ENCODE measurements at regions not wholly inside any gene's neighbourhood (a gene's known extent, or its start where the extent isn't known, plus 50 kb on each side); places are given as distances from the start of the nearest gene placed in this dataset.

GRCh38 chrX:42495139-42495538 lies 282.8 kb downstream of the PPP1R2C start:
- WGBS, 4 donors = 78 to 93% (median 84%) methylated on average over 7 of the region's 7 CpGs
- Histone ChIP-seq H3K27ac (no peak overlapping the region), H3K4me1 (replicated peaks in 1 of 2) (no peaks in the 10 kb centered on the region), H3K36me3 (replicated peaks in 1 of 2) (no peaks in the 10 kb centered on the region), H3K27me3 (peaks cover 32% of the 10 kb centered on the region), H3K9me3 (replicated peaks in 1 of 3) (no peaks in the 10 kb centered on the region), H3K4me3 (no peak overlapping the region)
- intact Hi-C loops (cut with DNase I) = no loop called here
- no peak for TF ChIP-seq CTCF (IDR thresholded peaks at IDR 0.05)
- TF ChIP-seq POLR2A (IDR thresholded peaks at IDR 0.05) = no peak
- no peak for DNase-seq

DNA sequence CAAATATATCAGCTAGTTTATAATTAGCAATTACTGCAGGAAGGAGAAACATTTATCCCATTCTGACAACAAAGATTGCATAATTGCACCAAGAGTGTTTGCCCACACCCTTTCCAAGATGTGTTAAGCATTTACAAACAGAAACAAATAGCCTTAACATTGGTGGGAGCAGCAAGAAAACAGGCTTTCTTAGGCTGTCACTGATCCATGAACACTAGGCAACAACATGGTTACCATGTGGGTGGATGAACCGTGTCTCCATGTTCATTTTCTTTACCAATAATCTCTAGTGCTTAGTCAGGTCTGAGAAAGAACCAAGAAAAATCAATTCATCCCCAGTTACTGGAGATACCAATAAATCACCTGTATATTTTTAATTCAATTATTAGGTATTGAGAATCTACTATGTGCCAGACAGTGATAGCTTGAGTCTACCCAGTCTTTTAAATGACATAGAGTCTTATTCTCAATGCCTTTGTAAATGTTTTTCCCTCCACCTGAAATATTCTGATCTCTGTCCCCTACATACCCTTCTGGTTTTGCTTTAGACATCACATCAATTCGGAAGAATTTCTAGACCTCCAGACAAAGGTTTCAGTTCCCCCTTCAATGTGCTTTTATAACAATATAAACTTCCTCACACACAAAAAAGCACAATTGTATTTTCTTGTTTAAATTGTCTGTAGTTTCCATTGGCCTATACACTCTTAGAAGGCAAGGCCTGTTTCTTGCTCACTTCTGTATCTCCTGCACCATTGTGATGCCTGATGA lies 286.6 kb downstream of the PPP1R2C start:
- 69 to 86% (median 78%) methylated on average over 2 of the region's 2 CpGs for WGBS, 4 donors
- Histone ChIP-seq H3K4me3 (no peak overlapping the region), H3K4me1 (replicated peaks in 1 of 2) (no peaks in the 10 kb centered on the region), H3K9me3 (replicated peaks in 1 of 3) (no peaks in the 10 kb centered on the region), H3K36me3 (replicated peaks in 1 of 2) (no peaks in the 10 kb centered on the region), H3K27ac (no peak overlapping the region), H3K27me3 (peaks cover 19% of the 10 kb centered on the region)
- intact Hi-C loops (cut with DNase I) = no loop called here
- TF ChIP-seq POLR2A (IDR thresholded peaks at IDR 0.05) = no peak
- no peak for TF ChIP-seq CTCF (IDR thresholded peaks at IDR 0.05)
- no peak for DNase-seq

DNA sequence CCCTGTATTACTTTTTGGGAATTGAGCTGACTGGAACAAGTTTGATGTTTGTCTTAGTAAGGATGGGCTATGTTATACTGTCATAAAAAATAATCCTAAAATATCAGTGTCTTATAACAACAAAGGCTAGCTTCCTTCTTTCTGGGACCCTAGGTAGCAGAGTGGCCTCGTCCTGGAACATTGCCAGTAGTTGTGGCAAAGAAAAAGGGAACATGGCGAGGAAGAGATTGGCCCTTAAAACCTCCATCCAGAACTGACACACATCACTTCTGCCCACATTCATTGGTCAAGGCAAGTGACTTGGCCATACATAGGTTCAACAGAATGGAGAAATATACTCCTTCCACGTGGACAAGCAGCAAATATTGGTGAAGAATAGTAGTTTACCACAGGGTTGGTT lies 287.9 kb downstream of the PPP1R2C start:
- no peak overlapping the region for H3K27ac ChIP-seq
- intact Hi-C loops (cut with DNase I) = no loop called here
- no peaks in the 10 kb centered on the region for H3K4me1 ChIP-seq (replicated peaks in 1 of 2)
- TF ChIP-seq CTCF (IDR thresholded peaks at IDR 0.05) (no peak), POLR2A (IDR thresholded peaks at IDR 0.05) (no peak)
- 33 to 76% (median 62%) methylated on average over 3 of the region's 3 CpGs for WGBS, 4 donors
- no peak for DNase-seq
- H3K27me3 ChIP-seq = peaks cover 14% of the 10 kb centered on the region
- H3K4me3 ChIP-seq = no peak overlapping the region
- no peaks in the 10 kb centered on the region for H3K36me3 ChIP-seq (replicated peaks in 1 of 2)
- no peaks in the 10 kb centered on the region for H3K9me3 ChIP-seq (replicated peaks in 1 of 3)

DNA sequence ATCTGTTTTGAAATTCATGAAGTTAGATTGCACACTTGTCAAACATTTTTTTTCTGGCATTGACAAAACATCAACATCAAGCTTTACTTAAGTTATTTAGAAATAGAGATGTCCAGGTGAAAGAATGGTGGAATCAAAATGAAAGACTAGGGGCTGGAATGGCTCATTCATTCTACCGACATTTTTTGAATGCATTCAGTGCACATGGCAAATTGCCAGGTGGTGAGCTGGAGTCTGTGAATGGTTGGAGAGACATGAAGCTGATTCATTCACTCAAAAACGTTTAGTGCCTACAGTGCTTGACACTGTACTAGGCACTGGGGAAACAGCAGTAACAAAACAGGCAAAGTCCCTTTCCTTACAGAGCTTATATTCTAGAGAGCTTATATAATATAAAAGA lies 292.4 kb downstream of the PPP1R2C start:
- no peak overlapping the region for H3K4me3 ChIP-seq
- no peak overlapping the region for H3K27ac ChIP-seq
- WGBS, 4 donors = 37 to 55% (median 44%) methylated on average over 2 of the region's 2 CpGs
- no peak for TF ChIP-seq CTCF (IDR thresholded peaks at IDR 0.05)
- no peak for TF ChIP-seq POLR2A (IDR thresholded peaks at IDR 0.05)
- H3K9me3 ChIP-seq (replicated peaks in 1 of 3) = no peaks in the 10 kb centered on the region
- H3K4me1 ChIP-seq (replicated peaks in 1 of 2) = no peaks in the 10 kb centered on the region
- intact Hi-C loops (cut with DNase I) = no loop called here
- no peaks in the 10 kb centered on the region for H3K36me3 ChIP-seq (replicated peaks in 1 of 2)
- no peak for DNase-seq
- peaks cover 6% of the 10 kb centered on the region for H3K27me3 ChIP-seq
